Liver (tissue), 8 donors: ENCODE measurements at regions not wholly inside any gene's neighbourhood (a gene's known extent, or its start where the extent isn't known, plus 50 kb on each side); places are given as distances from the start of the nearest gene placed in this dataset.

Experiments
- DNase-seq: peaks from one replicate; pipeline ENCODE4 v3.0.0-alpha.2; 2017; ENCODE audit warnings: low spot score
- H3K27ac ChIP-seq, 2 donors: one replicate each; pipeline ENCODE4 v1.7.0; 2013; ENCODE audit warnings: inconsistent platforms in 2 of 2, low read length in 2 of 2, control low read depth in 1 of 2, low read depth in 1 of 2, mild to moderate bottlenecking in 1 of 2
- H3K27me3 ChIP-seq, 4 donors: one replicate each; pipeline versions ENCODE4 v1.6.1 to v1.7.0; 2013; ENCODE audit warnings: low read length in 3 of 4, inconsistent platforms in 1 of 4, mild to moderate bottlenecking in 1 of 4, moderate library complexity in 1 of 4; ENCODE audit not compliant: control insufficient read depth in 4 of 4, insufficient read depth in 4 of 4
- H3K36me3 ChIP-seq, 4 donors: one replicate each; pipeline versions ENCODE4 v1.6.1 to v1.7.0; 2013; ENCODE audit warnings: low read length in 3 of 4, mild to moderate bottlenecking in 3 of 4, low read depth in 1 of 4, moderate library complexity in 1 of 4; ENCODE audit not compliant: control insufficient read depth in 4 of 4, insufficient read depth in 3 of 4
- H3K4me1 ChIP-seq, 4 donors: one replicate each; pipeline versions ENCODE4 v1.6.1 to v1.7.0; 2013; ENCODE audit warnings: low read length in 3 of 4, mild to moderate bottlenecking in 3 of 4, moderate library complexity in 1 of 4; ENCODE audit not compliant: control insufficient read depth in 4 of 4, insufficient read depth in 4 of 4
- H3K4me3 ChIP-seq, 3 donors: one replicate each; pipeline versions ENCODE4 v1.6.1 to v1.7.0; 2013; ENCODE audit warnings: low read length in 3 of 3, control low read depth in 1 of 3, low read depth in 1 of 3, mild to moderate bottlenecking in 1 of 3
- H3K9ac ChIP-seq, 2 donors: one replicate each; pipeline ENCODE4 v1.7.0; 2013; ENCODE audit warnings: low read length in 2 of 2, mild to moderate bottlenecking in 2 of 2, moderate library complexity in 2 of 2, control low read depth in 1 of 2, low read depth in 1 of 2
- H3K9me3 ChIP-seq, 4 donors: one replicate each; pipeline versions ENCODE4 v1.6.1 to v1.7.0; 2013; ENCODE audit warnings: low read length in 3 of 4; ENCODE audit not compliant: control insufficient read depth in 4 of 4
- ATF3 ChIP-seq: IDR thresholded peaks from 2 replicates; pipeline ENCODE4 v1.6.1; 2016; ENCODE audit warnings: antibody characterized with exemption
- CTCF ChIP-seq: fragments of 150-350 bp; IDR thresholded peaks from 2 replicates; pipeline ENCODE4 v1.5.1; 2017; ENCODE audit warnings: improper control_type of control experiment, low read depth, low read length; ENCODE audit not compliant: missing input control
- EGR1 ChIP-seq, 2 donors: IDR thresholded peaks; 2 replicates each; pipeline ENCODE4 v1.6.1; 2016 to 2018; ENCODE audit warnings: antibody characterized with exemption in 2 of 2, low read depth in 2 of 2
- FOXA1 ChIP-seq: IDR thresholded peaks from 2 replicates; pipeline ENCODE4 v1.6.1; 2016; ENCODE audit warnings: antibody characterized with exemption
- FOXA2 ChIP-seq: IDR thresholded peaks from 2 replicates; pipeline ENCODE4 v1.6.1; 2016; ENCODE audit warnings: antibody characterized with exemption
- GABPA ChIP-seq, 2 donors: IDR thresholded peaks in 1 of 2; conservative IDR thresholded peaks in 1 of 2; 2 replicates each; pipeline ENCODE4 v1.6.1; 2016; ENCODE audit warnings: antibody characterized with exemption in 2 of 2, mild to moderate bottlenecking in 1 of 2, moderate library complexity in 1 of 2
- HNF4A ChIP-seq, 2 donors: conservative IDR thresholded peaks; 2 replicates each; pipeline ENCODE4 v1.6.1; 2016; ENCODE audit warnings: antibody characterized with exemption in 2 of 2, mild to moderate bottlenecking in 2 of 2
- HNF4G ChIP-seq: IDR thresholded peaks from 2 replicates; pipeline ENCODE4 v1.6.1; 2016; ENCODE audit warnings: antibody characterized with exemption
- JUND ChIP-seq, 2 donors: IDR thresholded peaks; 2 replicates each; pipeline ENCODE4 v1.6.1; 2016; ENCODE audit warnings: antibody characterized with exemption in 2 of 2
- MAX ChIP-seq: IDR thresholded peaks from 2 replicates; pipeline ENCODE4 v1.6.1; 2016; ENCODE audit warnings: antibody characterized with exemption
- NR2F2 ChIP-seq: IDR thresholded peaks from 2 replicates; pipeline ENCODE4 v1.6.1; 2016; ENCODE audit warnings: antibody characterized with exemption
- RAD21 ChIP-seq, 2 donors: IDR thresholded peaks; 2 replicates each; pipeline ENCODE4 v1.6.1; 2016; ENCODE audit warnings: antibody characterized with exemption in 2 of 2, mild to moderate bottlenecking in 2 of 2
- REST ChIP-seq: IDR thresholded peaks from 2 replicates; pipeline ENCODE4 v1.6.1; 2016; ENCODE audit warnings: antibody characterized with exemption, mild to moderate bottlenecking
- RXRA ChIP-seq, 2 donors: IDR thresholded peaks; 2 replicates each; pipeline ENCODE4 v1.6.1; 2017 to 2018; ENCODE audit warnings: antibody characterized with exemption in 2 of 2, mild to moderate bottlenecking in 1 of 2
- SP1 ChIP-seq: IDR thresholded peaks from 2 replicates; pipeline ENCODE4 v1.6.1; 2018; ENCODE audit warnings: antibody characterized with exemption, mild to moderate bottlenecking
- TAF1 ChIP-seq: conservative IDR thresholded peaks from 2 replicates; pipeline ENCODE4 v1.6.1; 2016; ENCODE audit warnings: antibody characterized with exemption, mild to moderate bottlenecking
- YY1 ChIP-seq: IDR thresholded peaks from 2 replicates; pipeline ENCODE4 v1.6.1; 2016; ENCODE audit warnings: antibody characterized with exemption, mild to moderate bottlenecking
- ZBTB33 ChIP-seq: IDR thresholded peaks from 2 replicates; pipeline ENCODE4 v1.6.1; 2016; ENCODE audit warnings: antibody characterized with exemption
- WGBS: extraction: QIAGEN DNeasy Blood & Tissue Kit; methylation state at CpG from one replicate; pipeline ENCODE4 v1.1.7; 2013; 5-methylcytosine and 5-hydroxymethylcytosine counted together
- donor health status: healthy.
- donor health status: healthy.
- donor health status: healthy.
- donor health status: healthy.
- donor health status: healthy.

DNA sequence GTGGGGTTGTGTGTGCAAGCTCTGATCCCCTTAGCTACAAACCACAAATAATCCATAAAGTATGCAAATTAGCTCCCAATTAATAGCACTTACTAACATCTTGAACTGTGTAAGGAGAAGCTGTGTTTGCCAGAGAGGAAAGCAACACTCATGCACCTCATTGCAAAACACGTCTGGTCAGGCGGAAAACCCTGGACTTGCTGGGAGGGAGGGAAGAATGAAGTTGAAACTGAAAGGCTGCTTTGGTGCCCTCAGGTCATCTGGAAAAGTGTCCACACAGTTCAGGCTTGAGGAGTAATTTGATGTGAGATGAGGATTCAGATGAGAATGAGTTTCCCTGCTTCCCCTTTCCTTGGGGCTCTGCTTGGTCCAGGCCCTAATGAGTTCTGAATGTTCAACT is 185.5 kb upstream of the ANKRD28 start:
- Histone ChIP-seq H3K27ac (no peak overlapping the region), H3K9me3 (no peaks in the 10 kb centered on the region), H3K4me1 (no peaks in the 10 kb centered on the region), H3K4me3 (no peak overlapping the region), H3K27me3 (no peaks in the 10 kb centered on the region), H3K9ac (no peak overlapping the region), H3K36me3 (no peaks in the 10 kb centered on the region)
- no peak for TF ChIP-seq NR2F2
- TF ChIP-seq RAD21 (IDR thresholded peaks at IDR 0.05): no peak
- TF ChIP-seq SP1: no peak
- TF ChIP-seq JUND (IDR thresholded peaks at IDR 0.05): no peak
- TF ChIP-seq RXRA (IDR thresholded peaks at IDR 0.05): no peak
- no peak for TF ChIP-seq EGR1 (IDR thresholded peaks at IDR 0.05; ENCODE audit: low read depth in 2 of 2)
- no peak for TF ChIP-seq REST
- DNase-seq: no peak
- WGBS: 84% methylated on average over 2 of the region's 2 CpGs

- DNase-seq: no peak
- no peaks in the 10 kb centered on the region for H3K4me1 ChIP-seq
- no peaks in the 10 kb centered on the region for H3K9me3 ChIP-seq
- H3K36me3 ChIP-seq: no peaks in the 10 kb centered on the region
- H3K4me3 ChIP-seq: no peak overlapping the region
- H3K27ac ChIP-seq: no peak overlapping the region
- H3K9ac ChIP-seq: no peak overlapping the region
- no peak for TF ChIP-seq RXRA (IDR thresholded peaks at IDR 0.05)
- TF ChIP-seq CTCF: no peak
- TF ChIP-seq ATF3: no peak
- TF ChIP-seq HNF4G: no peak
- TF ChIP-seq NR2F2: no peak
- TF ChIP-seq SP1: no peak
- TF ChIP-seq FOXA1: no peak
- no peak for TF ChIP-seq ZBTB33
- TF ChIP-seq GABPA (IDR thresholded peaks at IDR 0.05 in 1 of 2, conservative IDR thresholded peaks at IDR 0.05 in 1 of 2): no peak
- TF ChIP-seq YY1: no peak
- TF ChIP-seq HNF4A (conservative IDR thresholded peaks at IDR 0.05): no peak
- no peak for TF ChIP-seq EGR1 (IDR thresholded peaks at IDR 0.05; ENCODE audit: low read depth in 2 of 2)
- no peak for TF ChIP-seq MAX
- TF ChIP-seq REST: no peak
- no peak for TF ChIP-seq RAD21 (IDR thresholded peaks at IDR 0.05)
- no peak for TF ChIP-seq JUND (IDR thresholded peaks at IDR 0.05)
- TF ChIP-seq FOXA2: no peak
- no peak for TF ChIP-seq TAF1
- H3K27me3 ChIP-seq: no peaks in the 10 kb centered on the region
- 92% methylated on average over 1 of the region's 1 CpG for WGBS
Observed at GRCh38 chr3:15983693-15984092, 185.9 kb upstream of the ANKRD28 start.
